ENCODE measurements at regions not wholly inside any gene's neighbourhood (a gene's known extent, or its start where the extent isn't known, plus 50 kb on each side); places are given as distances from the start of the nearest gene placed in this dataset.

- Histone ChIP-seq H4K20me1 (ENCODE audit: control insufficient read depth, insufficient read depth, insufficient read length) (no peaks in the 10 kb centered on the region), H3K4me2 (ENCODE audit: insufficient read depth, insufficient read length, low read length) (peak overlapping the region; percentile 33), H2BK12ac (ENCODE audit: insufficient read length, low read depth, low read length) (no peak overlapping the region), H3T11ph (ENCODE audit: low read length) (no peak overlapping the region), H3K27me3 (ENCODE audit: insufficient read depth, low read length) (no peaks in the 10 kb centered on the region), H3K18ac (ENCODE audit: insufficient read length, low read depth, low read length) (no peak overlapping the region), H4K91ac (ENCODE audit: insufficient read length, low read depth, low read length) (no peak overlapping the region), H4K5ac (ENCODE audit: insufficient read length, low read depth, low read length) (no peak overlapping the region), H3K23ac (ENCODE audit: insufficient read length, low read depth, low read length) (no peak overlapping the region), H3K14ac (ENCODE audit: insufficient read depth, low read length) (no peak overlapping the region), H2BK5ac (ENCODE audit: insufficient read length, low read length) (no peak overlapping the region), H2BK120ac (ENCODE audit: low read depth, low read length, poor library complexity, severe bottlenecking) (no peak overlapping the region), H3K56ac (ENCODE audit: insufficient read length, low read depth, low read length) (no peak overlapping the region), H3K79me2 (ENCODE audit: insufficient read depth, low read length) (no peaks in the 10 kb centered on the region), H2BK20ac (ENCODE audit: low read depth, low read length, poor library complexity, severe bottlenecking) (no peak overlapping the region), H2AFZ (ENCODE audit: low read length) (no peak overlapping the region), H3K9me3 (ENCODE audit: control insufficient read depth, low read depth, low read length) (no peaks in the 10 kb centered on the region), H3K23me2 (ENCODE audit: insufficient read length, low read depth, low read length, poor library complexity, severe bottlenecking) (no peaks in the 10 kb centered on the region), H3K4me1 (ENCODE audit: insufficient read depth, low read length) (peaks cover 9% of the 10 kb centered on the region), H3K4ac (ENCODE audit: low read depth, low read length) (no peak overlapping the region), H3K79me1 (ENCODE audit: insufficient read depth, low read depth, low read length, poor library complexity, severe bottlenecking) (no peaks in the 10 kb centered on the region), H3K9ac (ENCODE audit: extremely low read depth, insufficient read length, low read length) (no peak overlapping the region), H3K27ac (ENCODE audit: insufficient read length, low read depth, low read length) (peak overlapping the region; percentile 76), H2AK5ac (ENCODE audit: insufficient read length, low read length) (no peak overlapping the region), H2BK15ac (ENCODE audit: low read depth, low read length) (no peak overlapping the region), H4K8ac (replicated peaks; ENCODE audit: insufficient read length, low read depth, low read length) (no peak overlapping the region)
- Mint-ChIP-seq H3K4me1 (peaks cover 42 to 52% of the 10 kb centered on the region in 2 experiments), H3K9me3 (0 out of 5 replicates have a peak, but pooled peaks cover 2 to 3% of the 10 kb centered on the region in 2 experiments), H3K4me3 (no peak overlapping the region), H3K27ac (peak overlapping the region in 2 of 3 experiments; percentile 87 to 94; a peak in 4 of 7 replicates), H3K27me3 (ENCODE audit: low read depth) (no peaks in the 10 kb centered on the region), H3K36me3 (ENCODE audit: insufficient read depth in 1 of 3, low read depth in 3 of 3) (peaks cover 0 to 4% (median 2%) of the 10 kb centered on the region in 3 experiments; a peak in 3 of 7 replicates)
- no CpG with 5 or more reads among the region's 1 CpG for whole genome bisulfite sequencing (ENCODE audit: extremely low coverage, insufficient read length, low lambda C conversion rate)
- no peak for TF ChIP-seq CTCF (conservative IDR thresholded peaks at IDR 0.05)
- DNase-seq: no peak
Measured at GRCh38 chr5:103645816-103646215, 83.2 kb upstream of the NUDT12 start.
